ENCODE measurements at regions not wholly inside any gene's neighbourhood (a gene's known extent, or its start where the extent isn't known, plus 50 kb on each side); places are given as distances from the start of the nearest gene placed in this dataset.

DNA sequence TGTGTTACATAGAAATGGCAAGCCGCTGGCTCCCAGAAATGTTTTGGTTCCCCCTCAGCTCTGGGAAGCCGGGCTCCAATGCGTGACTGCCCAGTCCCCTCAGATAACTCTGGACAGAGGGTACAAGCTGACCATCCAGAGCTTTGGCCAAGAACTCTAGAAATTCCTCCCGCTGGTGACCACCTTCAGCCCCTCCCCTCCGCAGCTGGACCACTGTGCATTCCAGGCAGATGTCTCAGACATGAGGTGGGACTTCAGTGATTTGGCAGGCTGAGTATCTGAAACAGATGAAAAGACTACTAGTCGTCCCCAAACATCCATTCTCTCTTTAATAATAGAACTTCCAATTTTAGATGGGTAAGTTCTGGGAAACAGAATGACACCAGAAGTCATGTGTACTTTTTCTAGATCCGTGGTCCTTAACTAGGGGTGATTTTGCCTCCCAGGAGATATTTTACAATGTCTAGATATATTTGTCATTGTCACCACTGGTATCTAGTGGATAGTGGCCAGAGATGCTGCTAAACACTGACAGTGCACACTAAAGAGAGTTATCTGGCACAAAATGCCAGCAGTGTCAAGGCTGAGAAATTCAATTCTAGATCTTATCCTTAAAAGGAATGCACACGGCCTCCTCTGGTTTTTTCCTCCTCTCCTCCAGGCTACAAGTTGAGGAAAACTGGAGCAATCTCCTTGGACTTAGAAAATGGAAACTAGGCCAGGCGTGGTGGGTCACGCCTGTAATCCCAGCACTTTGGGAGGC lies 294.3 kb downstream of the SRBD1 start:
- no peak for TF ChIP-seq CTCF (IDR thresholded peaks at IDR 0.05; ENCODE audit: low read depth, low read length)
- no peak for TF ChIP-seq EZH2phosphoT487 (IDR thresholded peaks at IDR 0.05; ENCODE audit: low read depth)
